Activated CD8-positive, alpha-beta T cell treated with anti-CD3 and anti-CD28 coated beads for 36 hours (primary cell): ENCODE measurements at regions not wholly inside any gene's neighbourhood (a gene's known extent, or its start where the extent isn't known, plus 50 kb on each side); places are given as distances from the start of the nearest gene placed in this dataset.

Experiments
- ATAC-seq: fragments of 200-7000 bp; cut with Tn5 transposase; one replicate; pipeline ENCODE4 v1.10.0; 2021; ENCODE audit warnings: mild to moderate bottlenecking, moderate library complexity
- CTCF ChIA-PET: fragments of 350-600 bp; sonication (Branson Sonifier 250); formaldehyde crosslinking; loops from one replicate; lab custom pipeline; 2021; ENCODE audit warnings: antibody characterized with exemption; lab: Charles Lee
- POLR2A ChIA-PET: fragments of 350-600 bp; sonication (Branson Sonifier 250); formaldehyde crosslinking; loops from one replicate; lab custom pipeline; 2021; ENCODE audit warnings: antibody characterized with exemption; lab: Charles Lee
- DNase-seq: peaks from one replicate; pipeline ENCODE4 v3.0.0-alpha.2; 2020
- H3K27ac Mint-ChIP-seq: one replicate; pipeline ENCODE4 v1.8.0; 2021; ENCODE audit warnings: mild to moderate bottlenecking, mixed read lengths
- H3K27me3 Mint-ChIP-seq: one replicate; pipeline ENCODE4 v1.8.0; 2021; ENCODE audit warnings: mixed read lengths
- H3K36me3 Mint-ChIP-seq: one replicate; pipeline ENCODE4 v1.8.0; 2021; ENCODE audit warnings: low read depth, mixed read lengths
- H3K4me1 Mint-ChIP-seq: one replicate; pipeline ENCODE4 v1.8.0; 2021; ENCODE audit warnings: low read depth, mixed read lengths
- H3K4me3 Mint-ChIP-seq: one replicate; pipeline ENCODE4 v1.8.0; 2021; ENCODE audit warnings: mild to moderate bottlenecking, moderate library complexity, mixed read lengths
- H3K9me3 Mint-ChIP-seq: one replicate; pipeline ENCODE4 v1.8.0; 2021; ENCODE audit warnings: mixed read lengths
- CTCF ChIP-seq: fragments of 200-600 bp; IDR thresholded peaks from one replicate; pipeline ENCODE4 v1.8.0; 2022; ENCODE audit warnings: antibody characterized with exemption, mild to moderate bottlenecking
- intact Hi-C: fragments of 100-400 bp; cut with micrococcal nuclease; formaldehyde crosslinking; loops from one replicate; pipeline ENCODE4 v1.10.0; 2022

GRCh38 chr21:36608041-36608896 is 90.6 kb upstream of the SIM2 start:
- CTCF ChIA-PET, result interaction anchor here (2.1 kb wide), 1 partner anchor 23 kb away, joined by 7 read pairs; no protein-coding TSS in a partner anchor
- Mint-ChIP-seq H3K36me3 (no peaks in the 10 kb centered on the region), H3K27me3 (no peaks in the 10 kb centered on the region), H3K4me1 (peaks cover 6% of the 10 kb centered on the region), H3K27ac (no peak overlapping the region), H3K9me3 (peaks cover 9% of the 10 kb centered on the region), H3K4me3 (no peak overlapping the region)
- ATAC-seq (no peak), DNase-seq (no peak)
- intact Hi-C loops, result no loop called here
- POLR2A ChIA-PET, result no interaction called here
- TF ChIP-seq CTCF, result no peak

- ChIA-PET CTCF (interaction anchor here (2.1 kb wide), 1 partner anchor 22 kb away, joined by 7 read pairs; no protein-coding TSS in a partner anchor), POLR2A (no interaction called here)
- DNase-seq (no peak), ATAC-seq (no peak)
- H3K4me3 Mint-ChIP-seq, result no peak overlapping the region
- H3K4me1 Mint-ChIP-seq, result peaks cover 4% of the 10 kb centered on the region
- intact Hi-C loops, result no loop called here
- no peak for TF ChIP-seq CTCF
- peaks cover 9% of the 10 kb centered on the region for H3K9me3 Mint-ChIP-seq
- no peaks in the 10 kb centered on the region for H3K27me3 Mint-ChIP-seq
- H3K27ac Mint-ChIP-seq, result no peak overlapping the region
- no peaks in the 10 kb centered on the region for H3K36me3 Mint-ChIP-seq
Measured at GRCh38 chr21:36608897-36609225, 90.1 kb upstream of the SIM2 start.

- Mint-ChIP-seq H3K27ac (no peak overlapping the region), H3K9me3 (peaks cover 9% of the 10 kb centered on the region), H3K36me3 (no peaks in the 10 kb centered on the region), H3K27me3 (peaks cover 1% of the 10 kb centered on the region), H3K4me3 (no peak overlapping the region), H3K4me1 (no peaks in the 10 kb centered on the region)
- intact Hi-C loops, result no loop called here
- DNase-seq (no peak), ATAC-seq (no peak)
- no peak for TF ChIP-seq CTCF
- CTCF ChIA-PET, result interaction anchor here (1.4 to 2.1 kb wide), 2 partner anchors 21 kb away, joined by 7 to 11 read pairs; no protein-coding TSS in a partner anchor
- POLR2A ChIA-PET, result no interaction called here
Measured at GRCh38 chr21:36609654-36610053, 89.3 kb upstream of the SIM2 start.

GRCh38 chr21:36610201-36610600 is 88.7 kb upstream of the SIM2 start:
- no peak for TF ChIP-seq CTCF
- intact Hi-C loops, result no loop called here
- Mint-ChIP-seq H3K27me3 (peaks cover 1% of the 10 kb centered on the region), H3K36me3 (no peaks in the 10 kb centered on the region), H3K4me1 (no peaks in the 10 kb centered on the region), H3K9me3 (peaks cover 9% of the 10 kb centered on the region), H3K27ac (no peak overlapping the region), H3K4me3 (no peak overlapping the region)
- CTCF ChIA-PET, result interaction anchor here (1.4 kb wide), 1 partner anchor 21 kb away, joined by 11 read pairs; no protein-coding TSS in a partner anchor
- POLR2A ChIA-PET, result no interaction called here
- ATAC-seq, result no peak
- no peak for DNase-seq

GRCh38 chr21:36610935-36611334 is 88.0 kb upstream of the SIM2 start:
- Mint-ChIP-seq H3K36me3 (no peaks in the 10 kb centered on the region), H3K4me1 (no peaks in the 10 kb centered on the region), H3K9me3 (peaks cover 9% of the 10 kb centered on the region), H3K27ac (no peak overlapping the region), H3K27me3 (peaks cover 1% of the 10 kb centered on the region), H3K4me3 (no peak overlapping the region)
- intact Hi-C loops, result no loop called here
- TF ChIP-seq CTCF, result no peak
- no peak for DNase-seq
- ATAC-seq, result no peak
- CTCF ChIA-PET, result interaction anchor here (1.4 kb wide), 1 partner anchor 20 kb away, joined by 11 read pairs; no protein-coding TSS in a partner anchor
- POLR2A ChIA-PET, result no interaction called here
